MM.1S (cell line): ENCODE measurements at regions not wholly inside any gene's neighbourhood (a gene's known extent, or its start where the extent isn't known, plus 50 kb on each side); places are given as distances from the start of the nearest gene placed in this dataset.
A peak's percentile ranks its signal among the peaks of the same experiment; 100 is the strongest.

Source experiments
- DNase-seq: peaks from one replicate; pipeline ENCODE4 v3.0.0-alpha.2; 2015
- H2AFZ ChIP-seq: fragments of 300-600 bp; sonication (generic); 2 replicates; pipeline ENCODE4 v1.6.0; 2016; ENCODE audit warnings: antibody characterized with exemption, low read length
- H3F3A ChIP-seq: fragments of 300-600 bp; sonication (generic); 2 replicates; pipeline ENCODE4 v1.6.1; 2016; ENCODE audit warnings: mild to moderate bottlenecking, antibody characterized with exemption, low read length, moderate library complexity, mixed read lengths; ENCODE audit not compliant: insufficient read depth
- H3K27ac ChIP-seq: fragments of 300-600 bp; sonication (generic); 2 replicates; pipeline ENCODE4 v1.5.1; 2016; ENCODE audit warnings: mild to moderate bottlenecking, low read length
- H3K27me3 ChIP-seq: fragments of 300-600 bp; sonication (generic); replicated peaks from 2 replicates; pipeline ENCODE4 v1.6.0; 2016; ENCODE audit warnings: low read length; ENCODE audit not compliant: insufficient read depth
- H3K36me3 ChIP-seq: fragments of 300-600 bp; sonication (generic); replicated peaks from 2 replicates; pipeline ENCODE4 v1.6.1; 2016; ENCODE audit warnings: mild to moderate bottlenecking, low read length, mixed read lengths; ENCODE audit not compliant: insufficient read depth
- H3K4me1 ChIP-seq: fragments of 300-600 bp; sonication (generic); 2 replicates; pipeline ENCODE4 v1.6.1; 2016; ENCODE audit warnings: low read length, mixed read lengths
- H3K4me2 ChIP-seq: fragments of 300-600 bp; sonication (generic); 2 replicates; pipeline ENCODE4 v1.6.0; 2016; ENCODE audit warnings: low read depth, low read length
- H3K4me3 ChIP-seq: fragments of 300-600 bp; sonication (generic); 2 replicates; pipeline ENCODE4 v1.5.1; 2016; ENCODE audit warnings: low read length, mixed read lengths
- H3K79me2 ChIP-seq: fragments of 300-600 bp; sonication (generic); 2 replicates; pipeline ENCODE4 v1.6.1; 2016; ENCODE audit warnings: mixed run types, low read length, mixed read lengths
- H3K9ac ChIP-seq: fragments of 300-600 bp; sonication (generic); 2 replicates; pipeline ENCODE4 v1.6.1; 2016; ENCODE audit warnings: low read length, mixed read lengths
- H3K9me2 ChIP-seq: fragments of 300-600 bp; sonication (generic); replicated peaks from 2 replicates; pipeline ENCODE4 v1.6.1; 2016; ENCODE audit warnings: mild to moderate bottlenecking, low read length, mixed read lengths; ENCODE audit not compliant: insufficient read depth
- H3K9me3 ChIP-seq: fragments of 300-600 bp; sonication (generic); replicated peaks from 2 replicates; pipeline ENCODE4 v1.6.1; 2016; ENCODE audit warnings: mild to moderate bottlenecking, low read length, mixed read lengths; ENCODE audit not compliant: insufficient read depth
- H4K20me1 ChIP-seq: fragments of 300-600 bp; sonication (generic); 2 replicates; pipeline ENCODE4 v1.6.1; 2016; ENCODE audit warnings: mild to moderate bottlenecking, low read length, moderate library complexity, mixed read lengths; ENCODE audit not compliant: insufficient read depth
- CTCF ChIP-seq: fragments of 300-600 bp; sonication (generic); IDR thresholded peaks from 2 replicates; pipeline ENCODE4 v1.5.1; 2016; ENCODE audit warnings: antibody characterized with exemption, low read length, mixed read lengths
- EZH2 ChIP-seq: fragments of 300-600 bp; sonication (generic); optimal IDR thresholded peaks from 2 replicates; pipeline ENCODE3; 2017; ENCODE audit warnings: low read depth, mild to moderate bottlenecking, antibody characterized with exemption, low read length, mixed read lengths
- EZH2phosphoT487 ChIP-seq: fragments of 300-600 bp; sonication (generic); IDR thresholded peaks from 2 replicates; pipeline ENCODE4 v1.6.1; 2018; ENCODE audit warnings: antibody characterized with exemption, low read length

- H3F3A ChIP-seq: no peaks in the 10 kb centered on the region
- H3K36me3 ChIP-seq: no peaks in the 10 kb centered on the region
- H3K9me2 ChIP-seq: no peaks in the 10 kb centered on the region
- no peak overlapping the region for H3K27ac ChIP-seq
- no peak overlapping the region for H3K9ac ChIP-seq
- no peaks in the 10 kb centered on the region for H4K20me1 ChIP-seq
- no peaks in the 10 kb centered on the region for H3K9me3 ChIP-seq
- TF ChIP-seq EZH2: no peak
- TF ChIP-seq CTCF: no peak
- no peak for TF ChIP-seq EZH2phosphoT487
- no peaks in the 10 kb centered on the region for H3K79me2 ChIP-seq
- H3K27me3 ChIP-seq: no peaks in the 10 kb centered on the region
- no peaks in the 10 kb centered on the region for H3K4me1 ChIP-seq
- no peak overlapping the region for H2AFZ ChIP-seq
- DNase-seq: no peak
- H3K4me3 ChIP-seq: no peak overlapping the region
- no peak overlapping the region for H3K4me2 ChIP-seq
Measured at GRCh38 chr3:65181391-65181871, 493.6 kb upstream of the ADAMTS9 start.

DNA sequence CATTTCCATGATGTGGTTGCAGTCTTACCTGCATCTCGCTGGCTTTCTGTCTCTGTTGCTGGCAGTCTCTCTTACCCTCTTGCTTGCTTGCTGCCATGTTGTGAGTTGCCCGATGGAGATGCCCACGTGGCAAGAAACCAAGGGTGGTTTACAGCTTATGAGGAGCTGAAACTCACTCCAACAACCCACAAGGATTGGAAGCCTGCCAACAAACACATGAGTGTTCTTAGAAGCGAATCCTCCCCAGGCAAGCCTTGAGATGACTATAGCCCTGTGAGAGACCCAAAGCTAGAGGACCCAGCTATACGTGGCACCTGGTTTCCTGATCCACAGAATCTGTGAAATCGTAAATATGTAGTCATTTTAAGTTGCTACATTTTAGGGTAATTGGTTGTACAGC, 490.9 kb upstream of the ADAMTS9 start:
- no peaks in the 10 kb centered on the region for H3K9me3 ChIP-seq
- no peaks in the 10 kb centered on the region for H3K9me2 ChIP-seq
- H3K27ac ChIP-seq: no peak overlapping the region
- H3K79me2 ChIP-seq: no peaks in the 10 kb centered on the region
- DNase-seq: peak; percentile 50
- no peaks in the 10 kb centered on the region for H3K27me3 ChIP-seq
- H3K4me2 ChIP-seq: no peak overlapping the region
- no peak overlapping the region for H3K9ac ChIP-seq
- H3K4me3 ChIP-seq: no peak overlapping the region
- no peaks in the 10 kb centered on the region for H4K20me1 ChIP-seq
- no peaks in the 10 kb centered on the region for H3K36me3 ChIP-seq
- H3F3A ChIP-seq: no peaks in the 10 kb centered on the region
- no peaks in the 10 kb centered on the region for H3K4me1 ChIP-seq
- TF ChIP-seq EZH2phosphoT487 (no peak), EZH2 (no peak)
- no peak overlapping the region for H2AFZ ChIP-seq

- no peak overlapping the region for H3K9ac ChIP-seq
- H3K9me2 ChIP-seq: no peaks in the 10 kb centered on the region
- no peak overlapping the region for H3K4me3 ChIP-seq
- no peaks in the 10 kb centered on the region for H3K36me3 ChIP-seq
- H3F3A ChIP-seq: no peaks in the 10 kb centered on the region
- H3K27me3 ChIP-seq: no peaks in the 10 kb centered on the region
- no peaks in the 10 kb centered on the region for H3K9me3 ChIP-seq
- TF ChIP-seq CTCF (no peak), EZH2 (no peak), EZH2phosphoT487 (no peak)
- no peaks in the 10 kb centered on the region for H4K20me1 ChIP-seq
- no peak for DNase-seq
- no peak overlapping the region for H3K4me2 ChIP-seq
- H2AFZ ChIP-seq: no peak overlapping the region
- H3K4me1 ChIP-seq: no peaks in the 10 kb centered on the region
- no peak overlapping the region for H3K27ac ChIP-seq
- H3K79me2 ChIP-seq: no peaks in the 10 kb centered on the region
Measured at GRCh38 chr3:65177960-65178376, 490.2 kb upstream of the ADAMTS9 start.

DNA sequence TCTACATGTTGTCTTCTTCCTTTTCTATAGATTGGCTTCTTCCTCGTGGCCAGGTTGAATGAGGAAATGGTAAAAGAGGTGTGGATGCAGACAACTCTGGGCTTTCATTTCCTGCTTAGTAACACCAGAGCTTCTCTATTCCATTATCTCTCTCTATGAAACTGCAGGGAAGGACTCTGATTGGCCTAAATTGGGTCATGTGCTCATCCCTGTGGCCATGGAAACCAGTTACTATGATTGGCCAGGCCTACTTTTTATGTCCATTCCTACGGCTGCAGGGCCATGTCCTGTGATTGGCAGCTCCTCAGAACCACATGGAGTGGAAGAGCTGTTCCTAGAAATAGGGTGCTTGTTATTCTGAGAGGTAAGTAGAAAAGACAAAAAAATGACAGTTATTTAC, 486.9 kb upstream of the ADAMTS9 start:
- H3K36me3 ChIP-seq: no peaks in the 10 kb centered on the region
- H3K27ac ChIP-seq: no peak overlapping the region
- no peak for DNase-seq

More for the DNA sequence above, 486.9 kb upstream of the ADAMTS9 start:
- no peak overlapping the region for H3K4me2 ChIP-seq
- H3K4me1 ChIP-seq: no peaks in the 10 kb centered on the region
- no peaks in the 10 kb centered on the region for H3K27me3 ChIP-seq
- no peak overlapping the region for H3K4me3 ChIP-seq
- no peaks in the 10 kb centered on the region for H3K9me2 ChIP-seq
- no peaks in the 10 kb centered on the region for H3K9me3 ChIP-seq
- H2AFZ ChIP-seq: no peak overlapping the region
- TF ChIP-seq EZH2phosphoT487: no peak
- no peak for TF ChIP-seq EZH2
- no peak for TF ChIP-seq CTCF
- no peaks in the 10 kb centered on the region for H4K20me1 ChIP-seq
- no peak overlapping the region for H3K9ac ChIP-seq
- no peaks in the 10 kb centered on the region for H3F3A ChIP-seq
- H3K79me2 ChIP-seq: no peaks in the 10 kb centered on the region
